CD4-positive, alpha-beta T cell treated with Interleukin-15 for 4 hours (primary cell): ENCODE measurements at regions not wholly inside any gene's neighbourhood (a gene's known extent, or its start where the extent isn't known, plus 50 kb on each side); places are given as distances from the start of the nearest gene placed in this dataset.
"Not testable (repeated sequence)": the region's sequence is repeated elsewhere in the genome, so short reads cannot be mapped to it uniquely, and the experiment has no call there.

Source experiments
- DNase-seq: peaks from one replicate; pipeline ENCODE4 v3.0.0-alpha.2; 2020; ENCODE audit warnings: low spot score

DNA sequence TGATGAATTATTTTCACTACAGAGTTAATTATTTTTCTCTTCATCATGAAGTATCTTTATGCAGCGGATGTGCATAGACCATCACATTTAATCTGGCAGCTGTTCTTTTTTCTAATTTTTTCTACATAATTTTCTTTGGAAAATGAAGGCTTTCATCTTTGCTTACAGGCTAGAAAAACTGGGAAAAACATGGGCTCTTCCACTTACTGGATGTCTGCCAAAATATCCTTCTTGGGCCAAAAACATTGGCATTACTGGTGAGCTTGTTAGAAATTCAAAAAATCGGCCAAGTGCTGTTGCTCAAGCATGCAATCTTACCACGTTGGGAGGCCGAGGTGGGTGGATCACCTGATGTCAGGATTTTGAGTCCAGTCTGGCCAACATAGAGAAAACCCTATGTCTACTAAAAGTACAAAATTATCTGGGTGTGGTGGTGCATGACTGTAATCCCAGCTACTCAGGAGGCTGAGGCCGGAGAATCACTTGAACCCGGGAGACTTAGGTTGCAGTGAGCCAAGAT is 176.8 kb downstream of the ZNF737 start:
- DNase-seq = no peak

DNA sequence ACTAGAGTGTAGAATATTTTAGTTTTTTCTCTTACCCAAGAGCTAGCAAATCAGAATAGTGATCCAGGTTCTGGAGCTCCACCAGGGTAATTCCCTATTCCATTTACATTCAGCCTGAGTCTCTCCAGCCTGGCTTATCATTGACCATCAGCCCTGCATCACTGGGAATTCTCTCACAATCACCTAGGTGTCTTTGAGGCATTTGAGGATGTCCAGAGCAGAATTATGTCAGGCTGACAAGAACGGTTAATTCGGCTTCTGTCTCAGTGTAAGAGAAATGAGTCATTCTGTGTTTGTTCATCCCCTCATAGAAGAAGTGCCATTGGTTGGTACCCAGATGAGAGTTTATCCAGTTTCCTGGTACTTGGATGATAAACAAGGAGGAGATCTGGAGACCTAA is 180.5 kb downstream of the ZNF737 start:
- no peak for DNase-seq

DNA sequence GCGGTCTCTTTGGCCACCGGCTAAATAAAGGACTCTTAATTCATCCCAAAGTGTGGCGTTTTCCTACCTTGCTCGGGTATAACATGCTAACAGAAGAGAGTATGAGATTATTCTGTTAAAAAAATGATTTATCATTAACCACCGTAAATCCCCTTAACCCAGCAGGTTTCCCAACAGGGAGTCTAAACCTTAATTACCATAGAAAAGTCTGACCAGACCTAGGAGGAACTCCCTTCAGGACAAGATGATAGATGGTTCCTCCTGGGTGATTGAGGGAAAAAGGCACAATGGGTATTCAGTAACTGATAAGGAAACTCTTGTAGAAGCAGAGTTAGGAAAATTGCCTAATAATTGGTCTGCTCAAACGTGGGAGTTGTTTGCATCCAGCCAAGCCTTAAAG is 193.7 kb downstream of the ZNF737 start:
- DNase-seq = no peak

DNA sequence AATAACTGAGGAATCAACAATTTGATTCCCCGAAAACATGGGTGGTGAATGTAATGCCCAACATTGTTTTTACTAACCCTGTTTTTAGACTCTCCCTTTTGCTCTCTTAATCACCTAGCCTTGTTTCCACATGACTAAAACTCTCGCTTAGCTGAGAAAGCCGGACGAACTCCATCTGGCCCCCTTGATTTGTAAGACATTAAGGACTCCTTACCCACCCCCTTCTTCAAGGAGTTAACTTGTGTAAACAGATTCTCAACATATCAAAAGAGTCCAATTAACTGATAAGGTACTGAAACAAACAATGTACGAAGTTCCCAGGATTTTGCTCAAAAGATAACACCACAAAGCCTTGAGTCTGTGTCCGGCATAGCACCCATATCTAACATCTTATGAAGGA is 194.3 kb downstream of the ZNF737 start:
- DNase-seq = not testable (repeated sequence)

DNA sequence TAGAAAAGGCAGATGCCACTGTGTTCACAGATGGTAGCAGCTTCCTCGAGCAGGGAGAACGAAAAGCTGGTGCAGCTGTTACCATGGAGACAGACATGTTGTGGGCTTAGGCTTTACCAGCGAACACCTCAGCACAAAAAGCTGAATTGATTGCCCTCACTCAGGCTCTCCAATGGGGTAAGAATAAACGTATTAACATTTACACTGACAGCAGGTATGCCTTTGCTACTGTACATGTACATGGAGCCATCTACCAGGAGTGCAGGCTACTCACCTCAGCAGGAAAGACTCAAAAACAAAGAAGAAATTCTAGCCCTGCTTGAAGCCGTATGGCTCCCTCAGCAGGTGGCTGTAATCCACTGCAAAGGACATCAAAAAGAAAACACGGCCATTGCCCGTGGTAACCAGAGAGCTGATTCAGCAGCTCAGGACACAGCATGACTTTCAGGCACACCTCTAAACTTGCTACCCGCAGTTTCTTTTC is 197.7 kb downstream of the ZNF737 start:
- no peak for DNase-seq

DNA sequence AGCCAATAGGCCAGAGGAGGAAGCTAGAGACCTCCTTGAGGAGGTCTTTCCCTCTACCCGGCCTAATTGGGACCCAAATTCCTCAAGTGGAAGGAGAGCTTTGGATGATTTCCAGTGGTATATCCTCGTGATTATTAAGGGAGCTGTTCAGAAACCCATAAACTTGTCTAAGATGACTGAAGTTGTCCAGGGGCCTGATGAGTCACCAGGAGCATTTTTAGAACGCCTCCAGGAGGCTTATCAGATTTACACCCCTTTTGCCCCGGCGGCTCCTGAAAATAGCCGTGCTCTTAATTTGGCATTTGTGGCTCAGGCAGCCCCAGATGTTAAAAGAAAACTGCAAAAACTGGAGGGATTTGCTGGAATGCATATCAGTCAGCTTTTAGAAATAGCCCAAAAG is 198.1 kb downstream of the ZNF486 start:
- DNase-seq = no peak

DNA sequence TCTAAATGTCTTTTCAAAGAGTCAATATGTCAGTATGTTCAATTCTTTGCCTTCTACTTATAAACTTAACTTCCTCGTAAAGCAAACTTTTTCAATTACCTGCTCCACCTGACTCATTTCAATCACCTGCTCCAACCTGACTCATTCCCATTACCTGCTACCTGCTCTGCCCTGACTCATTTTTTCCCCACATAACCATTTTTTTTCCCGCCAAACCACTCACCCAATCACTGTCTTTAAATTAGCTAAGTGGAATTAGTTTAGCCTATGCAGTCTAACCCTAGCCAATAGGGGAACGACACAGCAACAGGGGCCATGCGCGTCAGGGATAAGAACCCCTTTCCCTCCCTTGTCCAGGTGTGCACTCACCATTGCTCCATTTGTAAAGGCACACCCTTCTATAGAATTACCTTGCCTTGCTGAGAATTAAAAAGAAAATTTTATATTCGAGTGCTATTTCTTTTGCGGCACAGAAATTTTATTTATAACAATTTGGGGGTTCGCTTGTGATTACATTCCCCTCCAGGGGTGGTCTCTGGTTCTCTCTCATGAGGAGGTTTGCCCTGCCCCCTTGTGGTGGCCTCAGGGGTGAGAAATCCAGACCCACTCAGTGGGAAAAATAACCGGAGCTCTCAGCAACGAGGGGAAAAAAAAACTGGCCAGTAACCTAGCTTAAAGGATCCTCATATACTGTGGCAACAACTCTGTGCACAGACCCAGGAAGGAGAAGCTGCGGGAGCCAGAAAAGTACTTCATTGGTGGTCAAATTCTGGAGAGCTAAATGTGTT is 193.1 kb downstream of the ZNF486 start:
- DNase-seq = no peak

DNA sequence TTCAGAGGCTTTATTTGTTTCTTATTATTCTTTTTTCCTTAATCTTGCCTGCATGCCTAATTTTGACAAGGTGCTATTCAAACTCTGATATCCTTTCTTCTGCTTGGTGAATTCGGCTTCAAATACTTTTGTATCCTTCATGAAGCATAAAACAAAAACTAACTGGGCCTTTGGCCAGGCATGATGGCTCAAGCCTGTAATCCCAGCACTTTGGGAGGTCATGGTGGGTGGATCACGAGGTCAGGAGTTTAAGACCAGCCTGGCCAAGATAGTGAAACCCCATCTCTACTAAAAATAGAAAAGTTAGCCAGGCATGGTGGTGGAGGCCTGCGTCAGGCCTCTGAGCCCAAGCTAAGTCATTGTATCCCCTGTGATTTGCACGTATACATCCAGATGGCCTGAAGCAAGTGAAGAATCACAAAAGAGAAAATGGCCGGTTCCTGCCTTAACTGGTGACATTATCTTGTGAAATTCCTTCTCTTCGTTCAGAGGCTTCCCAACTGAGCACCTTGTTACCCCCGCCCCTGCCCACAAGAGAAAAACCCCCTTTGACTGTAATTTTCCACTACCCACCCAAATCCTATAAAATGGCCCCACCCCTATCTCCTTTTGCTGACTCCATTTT is 191.9 kb downstream of the ZNF486 start:
- not testable (repeated sequence) for DNase-seq

DNA sequence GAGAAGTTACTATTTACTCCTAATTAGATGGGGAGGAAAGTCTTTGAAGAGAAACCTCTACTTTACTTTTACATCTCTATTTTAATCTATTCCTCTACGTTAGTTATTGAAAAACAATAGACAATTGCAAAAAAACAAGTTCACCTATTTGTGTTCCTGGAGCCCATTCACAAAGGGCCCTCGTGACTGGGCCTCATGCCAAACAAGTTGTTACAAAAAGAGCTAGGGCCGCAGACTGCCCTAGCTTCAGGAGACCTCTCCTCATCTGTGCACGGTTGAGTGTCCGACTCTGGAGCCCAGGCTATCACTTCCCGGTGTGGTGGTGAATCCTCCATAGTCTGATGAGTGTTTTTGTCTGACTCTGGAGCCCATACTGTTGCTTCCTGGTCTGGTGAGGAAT is 190.9 kb downstream of the ZNF486 start:
- no peak for DNase-seq

DNA sequence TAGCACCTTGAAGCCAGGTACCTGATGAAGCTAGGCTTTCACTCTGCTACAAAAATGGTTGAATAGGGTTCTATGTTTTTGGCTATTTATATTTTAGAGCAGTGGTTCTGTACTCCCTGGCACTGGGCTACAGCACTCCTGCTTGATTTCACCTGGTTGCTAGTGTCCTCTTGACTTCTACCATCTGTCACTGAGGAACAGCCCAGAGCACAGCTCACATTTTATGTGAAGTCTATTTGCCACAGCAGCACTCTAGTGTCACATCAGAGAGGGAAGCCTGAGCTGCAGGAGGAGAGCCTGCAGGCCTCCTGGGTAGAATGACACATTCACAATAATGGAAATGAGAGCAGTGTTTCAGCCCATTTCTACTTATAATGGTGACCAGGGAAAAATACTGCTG is 184.2 kb downstream of the ZNF486 start:
- DNase-seq = no peak

DNA sequence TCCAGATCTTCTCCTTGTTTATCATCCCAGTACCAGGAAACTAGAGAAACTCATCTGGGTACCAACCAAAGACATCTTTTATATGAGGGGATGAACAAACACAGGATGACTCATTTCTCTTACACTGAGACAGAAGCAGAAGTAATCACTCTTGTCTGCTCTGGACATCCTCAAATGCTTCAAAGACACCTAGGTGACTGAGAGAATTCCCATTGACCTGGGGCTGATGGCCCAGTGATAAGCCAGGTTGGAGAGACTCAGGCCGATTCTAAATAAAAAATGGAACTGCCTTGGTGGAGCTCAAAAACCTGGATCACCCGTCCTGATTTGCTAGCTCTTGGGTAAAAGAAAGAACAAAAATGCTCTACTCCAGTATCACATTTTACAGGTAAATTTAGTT is 182.2 kb downstream of the ZNF486 start:
- no peak for DNase-seq

DNA sequence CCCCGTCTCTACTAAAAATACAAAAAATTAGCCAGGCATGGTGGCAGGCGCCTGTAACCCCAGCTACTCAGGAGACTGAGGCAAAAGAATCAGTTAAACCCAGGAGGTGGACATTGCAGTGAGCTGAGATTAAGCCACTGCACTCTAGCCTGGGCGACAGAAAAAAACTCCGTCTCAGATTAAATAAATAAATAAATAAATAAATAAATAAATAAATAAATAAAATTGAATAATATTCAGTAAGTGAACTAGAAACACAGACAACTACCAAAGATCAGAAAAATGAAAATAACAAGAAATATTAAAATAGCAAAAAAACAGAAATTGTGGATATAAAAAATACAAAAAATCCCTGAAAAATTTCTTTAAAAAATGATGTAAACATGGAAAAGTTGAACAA is 172.4 kb downstream of the ZNF486 start:
- DNase-seq = no peak

DNA sequence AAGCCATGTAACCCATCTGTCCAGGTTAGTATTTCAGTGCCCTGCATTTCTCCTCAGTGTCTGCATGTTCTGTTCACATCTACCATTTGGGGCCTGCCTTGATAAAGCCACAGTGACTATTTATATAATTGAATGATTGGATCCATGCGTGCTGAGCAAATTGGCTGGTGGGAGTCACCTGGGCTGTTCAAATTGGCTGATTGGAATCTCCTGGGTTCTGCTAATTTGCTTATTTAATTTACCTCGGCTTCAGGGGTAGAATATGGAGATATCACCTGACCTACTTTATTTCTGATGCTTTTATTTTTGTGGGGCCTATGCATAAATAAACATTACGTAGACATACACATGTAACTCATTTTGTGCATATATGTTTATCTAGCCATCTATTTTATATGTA is 167.7 kb downstream of the ZNF486 start:
- no peak for DNase-seq

DNA sequence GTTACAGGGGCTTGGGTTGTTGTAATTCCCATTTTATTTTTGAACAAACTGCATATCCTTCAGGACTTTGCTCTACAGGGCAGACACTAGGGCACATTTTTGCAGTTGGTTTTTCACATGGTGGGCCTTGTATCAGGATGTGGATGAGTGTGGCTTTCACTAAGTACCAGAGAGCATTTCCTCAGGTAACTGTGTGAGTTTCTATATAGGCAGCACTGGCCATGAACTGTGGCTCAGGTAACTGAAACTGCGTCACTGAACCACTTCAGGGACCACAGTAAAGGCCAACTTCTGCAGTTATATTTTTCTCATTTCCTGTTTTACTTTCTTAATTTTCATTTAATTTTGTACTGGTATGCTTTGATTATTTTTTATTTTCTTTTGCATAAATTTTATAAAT is 166.5 kb downstream of the ZNF486 start:
- DNase-seq = no peak

DNA sequence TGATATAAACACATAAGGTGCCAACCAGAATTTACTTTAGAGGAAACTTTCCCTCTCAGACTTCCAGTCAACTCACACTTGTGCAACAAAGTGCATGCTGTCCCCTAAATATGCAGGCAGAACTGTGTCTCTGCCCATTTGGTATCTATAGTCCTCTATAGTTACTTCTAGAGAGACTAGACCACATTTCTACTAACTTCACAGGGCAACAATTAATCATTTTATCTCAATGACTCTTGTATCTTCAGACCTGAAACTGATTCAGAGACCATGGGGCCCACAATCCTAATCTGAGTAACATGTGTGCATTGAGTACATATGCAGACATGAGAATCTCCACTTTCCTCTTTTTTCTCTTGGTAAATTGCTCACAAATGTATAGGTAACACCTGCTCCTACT is 158.1 kb downstream of the ZNF486 start:
- DNase-seq = no peak

DNA sequence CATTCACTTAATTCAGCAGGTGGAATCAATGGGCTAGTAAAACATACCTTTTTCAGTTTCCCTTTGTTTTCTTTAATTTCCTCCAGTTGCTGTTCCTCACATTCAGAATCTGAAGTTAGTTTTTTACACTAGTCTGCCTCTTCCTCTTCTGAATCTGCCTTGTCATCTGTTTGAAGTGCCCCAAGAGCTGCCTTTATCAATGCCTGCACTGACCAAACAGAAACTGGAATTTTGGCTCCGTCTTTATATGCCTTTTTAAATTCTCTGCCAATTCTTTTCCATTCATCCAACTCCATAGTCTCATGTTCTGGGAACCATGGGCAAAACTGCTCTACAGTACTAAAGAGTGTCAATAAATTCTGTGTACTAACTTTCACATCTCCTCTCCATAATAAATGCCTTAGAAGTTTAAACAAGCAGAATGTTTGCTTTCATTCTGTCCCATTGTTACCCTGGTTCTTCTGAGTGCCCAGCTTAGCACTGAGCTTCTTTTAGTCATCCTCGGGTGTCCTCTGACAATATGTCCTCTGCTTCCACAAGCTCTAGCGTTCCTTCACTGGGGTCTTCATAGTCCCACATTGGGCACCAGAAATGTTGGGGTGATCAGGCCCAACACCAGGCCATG is 154.2 kb downstream of the ZNF486 start:
- DNase-seq = no peak

DNA sequence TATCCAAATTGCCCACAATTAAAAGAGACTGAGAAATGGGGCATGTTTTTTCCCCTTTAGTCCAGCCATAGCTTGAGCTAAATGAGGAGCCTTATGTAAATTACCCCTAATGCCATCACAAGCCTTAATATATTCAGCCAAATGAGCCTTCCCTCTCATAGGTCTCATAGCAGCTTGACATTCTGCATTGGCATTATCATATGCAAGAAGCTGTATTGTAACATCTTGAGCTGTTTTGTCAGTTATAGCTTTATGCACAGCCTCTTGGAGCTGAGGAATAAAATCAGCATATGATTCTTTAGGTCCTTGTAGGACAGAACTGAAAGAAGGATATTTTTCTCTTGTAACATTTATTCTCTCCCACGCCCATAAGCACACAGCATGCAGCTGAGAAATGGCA is 153.2 kb downstream of the ZNF486 start:
- DNase-seq = no peak

DNA sequence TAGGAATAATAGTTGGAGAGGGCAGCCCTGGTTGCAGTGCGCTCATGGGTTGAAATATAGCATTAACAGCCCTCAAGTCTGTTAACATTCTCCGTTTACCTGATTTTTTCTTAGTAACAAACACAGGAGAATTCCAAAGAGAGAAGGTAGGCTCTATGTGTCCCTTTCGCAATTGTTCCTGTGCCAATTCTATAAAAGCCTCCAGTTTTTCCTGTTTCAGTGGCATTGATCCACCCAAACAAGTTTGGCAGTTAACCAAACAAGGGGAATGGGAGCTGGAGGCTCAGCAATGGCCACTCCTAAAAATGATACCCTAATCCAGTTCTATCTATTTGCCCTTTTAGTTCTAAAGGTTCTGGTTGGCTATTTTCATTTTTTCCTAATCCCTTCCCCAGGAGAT is 151.6 kb downstream of the ZNF486 start:
- no peak for DNase-seq

DNA sequence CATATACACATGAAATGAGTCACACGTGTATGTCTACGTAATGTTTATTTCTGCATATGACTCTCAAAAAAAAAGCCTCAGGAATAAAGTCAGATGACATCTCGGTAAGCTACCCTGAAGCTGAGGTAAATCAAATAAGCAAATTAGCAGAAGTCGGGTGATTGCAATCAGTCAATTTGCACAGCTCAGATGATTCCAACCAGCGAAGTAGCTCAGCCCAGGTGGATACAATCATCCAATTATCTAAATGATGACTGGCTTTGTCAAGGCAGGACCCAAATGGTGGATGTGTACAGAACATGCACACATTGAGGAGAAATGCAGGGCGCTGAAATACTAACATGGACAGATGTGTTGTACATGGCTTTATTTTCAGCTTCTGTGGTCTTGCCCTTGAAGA is 148.5 kb downstream of the ZNF486 start:
- no peak for DNase-seq

DNA sequence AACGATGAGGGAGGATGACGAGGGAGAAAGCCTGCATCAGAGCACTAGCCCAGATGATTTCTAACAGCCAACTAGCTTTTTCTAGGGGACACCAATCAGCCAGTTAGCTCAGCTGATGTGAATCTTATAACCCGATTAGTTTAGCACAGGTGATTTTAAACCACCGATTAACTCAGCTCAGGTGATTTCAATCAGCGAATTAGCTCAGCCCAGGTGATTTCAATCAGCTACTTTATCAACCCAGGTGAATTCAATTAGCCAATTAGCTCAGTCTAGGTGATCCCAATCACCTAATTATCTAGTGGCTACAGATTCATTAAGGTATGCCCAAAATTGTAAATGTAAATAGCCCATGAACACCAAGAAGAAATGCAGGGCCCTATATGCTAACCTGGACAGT is 146.9 kb downstream of the ZNF486 start:
- DNase-seq = no peak

DNA sequence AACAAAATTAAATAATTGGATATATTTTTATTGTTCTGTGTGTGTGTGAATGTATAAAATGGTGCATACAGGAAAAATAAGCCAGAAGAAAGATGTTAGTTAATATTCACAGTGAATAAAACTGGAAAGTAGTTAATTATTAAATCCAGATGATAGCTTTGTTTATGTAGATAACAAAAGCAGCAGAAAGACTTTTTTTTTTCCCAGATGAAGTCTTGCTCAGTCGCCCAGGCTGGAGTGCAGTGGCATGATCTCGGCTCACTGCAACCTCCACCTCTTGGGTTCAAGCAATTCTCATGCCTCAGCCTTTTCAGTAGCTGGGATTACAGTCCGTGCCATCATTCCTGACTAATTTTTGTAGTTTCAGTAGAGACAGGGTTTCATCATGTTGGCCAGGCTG is 140.1 kb downstream of the ZNF486 start:
- no peak for DNase-seq

DNA sequence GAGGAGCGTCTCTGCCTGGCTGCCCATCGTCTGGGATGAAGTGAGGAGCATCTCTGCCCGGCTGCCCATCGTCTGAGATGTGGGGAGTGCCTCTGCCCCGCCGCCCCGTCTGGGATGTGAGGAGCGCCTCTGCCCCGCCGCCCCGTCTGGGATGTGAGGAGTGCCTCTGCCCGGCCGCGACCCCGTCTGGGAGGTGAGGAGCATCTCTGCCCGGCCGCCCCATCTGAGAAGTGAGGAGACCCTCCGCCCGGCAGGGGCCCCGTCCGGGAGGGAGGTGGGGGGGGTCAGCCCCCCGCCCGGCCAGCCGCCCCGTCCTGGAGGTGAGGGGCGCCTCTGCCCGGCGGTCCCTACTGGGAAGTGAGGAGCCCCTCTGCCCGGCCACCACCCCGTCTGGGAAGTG is 129.3 kb downstream of the ZNF486 start:
- DNase-seq = not testable (repeated sequence)

DNA sequence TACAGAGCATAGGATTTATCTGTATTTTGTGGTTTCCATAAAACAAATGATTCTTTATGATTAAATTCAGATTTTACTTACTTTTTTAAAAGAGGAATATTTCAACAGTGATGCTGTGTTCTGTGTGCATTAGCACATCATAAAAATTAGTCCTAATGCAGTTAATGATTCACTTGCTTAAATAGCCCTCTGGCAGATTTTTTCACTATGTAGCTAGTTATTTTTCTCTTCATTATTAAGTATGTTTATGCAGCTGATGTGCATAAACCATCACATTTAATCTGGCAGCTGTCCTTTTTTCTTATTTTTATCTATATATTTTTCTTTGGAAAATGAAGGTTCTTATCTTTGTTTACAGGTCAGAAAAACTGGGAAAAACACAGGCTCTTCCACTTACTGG is 127.2 kb downstream of the ZNF486 start:
- DNase-seq = no peak
